ENCODE measurements at regions not wholly inside any gene's neighbourhood (a gene's known extent, or its start where the extent isn't known, plus 50 kb on each side); places are given as distances from the start of the nearest gene placed in this dataset.

- CTCF ChIA-PET: no interaction called here
- ATAC-seq (no peak), DNase-seq (ENCODE audit: low read depth, low spot score) (no peak)
- TF ChIP-seq FOSL1 (IDR thresholded peaks at IDR 0.05; ENCODE audit: low read depth): no peak
- no peak for TF ChIP-seq EZH2 (IDR thresholded peaks at IDR 0.05)
- TF ChIP-seq RAD21 (IDR thresholded peaks at IDR 0.05; ENCODE audit: low read depth): no peak
- no peak for TF ChIP-seq SP1 (IDR thresholded peaks at IDR 0.05; ENCODE audit: low read depth)
- TF ChIP-seq CTCF (IDR thresholded peaks at IDR 0.05 in 2 of 3, conservative IDR thresholded peaks at IDR 0.05 in 1 of 3; ENCODE audit: borderline replicate concordance in 1 of 3, insufficient read depth in 1 of 3, low read depth in 2 of 3, low read length in 2 of 3): no peak
- no peak for TF ChIP-seq JUND (IDR thresholded peaks at IDR 0.05)
- no peak for TF ChIP-seq TCF7L2 (IDR thresholded peaks at IDR 0.05; ENCODE audit: borderline replicate concordance, extremely low read depth, insufficient read depth, insufficient read length)
- TF ChIP-seq ZNF274 (IDR thresholded peaks at IDR 0.05; ENCODE audit: low read depth, low read length): no peak
- no peak for TF ChIP-seq CBX3 (IDR thresholded peaks at IDR 0.05; ENCODE audit: low read depth)
- TF ChIP-seq SIN3A (IDR thresholded peaks at IDR 0.05; ENCODE audit: low read depth): no peak
- TF ChIP-seq SRF (IDR thresholded peaks at IDR 0.05; ENCODE audit: low read depth): no peak
- TF ChIP-seq ZFX (IDR thresholded peaks at IDR 0.05): no peak
- TF ChIP-seq, protein P1, sequence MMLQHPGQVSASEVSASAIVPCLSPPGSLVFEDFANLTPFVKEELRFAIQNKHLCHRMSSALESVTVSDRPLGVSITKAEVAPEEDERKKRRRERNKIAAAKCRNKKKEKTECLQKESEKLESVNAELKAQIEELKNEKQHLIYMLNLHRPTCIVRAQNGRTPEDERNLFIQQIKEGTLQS (IDR thresholded peaks at IDR 0.05): no peak
- TF ChIP-seq MAX (IDR thresholded peaks at IDR 0.05): no peak
- TF ChIP-seq YY1 (IDR thresholded peaks at IDR 0.05; ENCODE audit: extremely low read depth, insufficient replicate concordance, low read depth, low read length): no peak
- TF ChIP-seq POLR2A (IDR thresholded peaks at IDR 0.05; ENCODE audit: borderline replicate concordance, extremely low read depth, insufficient read depth, insufficient read length): no peak
- no peaks in the 10 kb centered on the region for H3K36me3 ChIP-seq (ENCODE audit: control insufficient read depth in 1 of 2, insufficient read depth in 2 of 2, low read length in 2 of 2)
- intact Hi-C loops (cut with micrococcal nuclease): no loop called here
- no peaks in the 10 kb centered on the region for H3K4me1 ChIP-seq (ENCODE audit: control insufficient read depth in 1 of 2, insufficient read depth in 2 of 2, low read length in 2 of 2)
- no TSS peak for BruUV-seq (replicated peaks)
- POLR2A ChIA-PET: no interaction called here
- no peak overlapping the region for H3K4me3 ChIP-seq (replicated peaks in 1 of 2; ENCODE audit: low read depth in 1 of 2, low read length in 2 of 2)
- no peaks in the 10 kb centered on the region for H3K79me2 ChIP-seq (ENCODE audit: insufficient read depth, low read length)
- no peaks in the 10 kb centered on the region for H3K9me2 ChIP-seq (ENCODE audit: insufficient read depth)
- no peaks in the 10 kb centered on the region for H4K20me1 ChIP-seq (ENCODE audit: insufficient read depth)
- H3K4me2 ChIP-seq (ENCODE audit: low read length): no peak overlapping the region
- no peak overlapping the region for H2AFZ ChIP-seq (ENCODE audit: low read depth, low read length, poor library complexity, severe bottlenecking)
- peaks cover 13% of the 10 kb centered on the region; the same call in 1 of the 2 replicates for H3K27me3 ChIP-seq (ENCODE audit: insufficient read depth, low read length)
- H3K9ac ChIP-seq (ENCODE audit: low read length): no peak overlapping the region
- no peak overlapping the region for H3K27ac ChIP-seq (ENCODE audit: low read depth, low read length)
- RAD21 ChIA-PET (ENCODE audit: low non-redundant PET in 1 of 2, low total read pairs in 2 of 2, uncharacterized antibody in 2 of 2, unreplicated experiment in 2 of 2): interaction anchor here in 1 of 2 experiments (0.7 kb wide), 1 partner anchor 1778 kb away, joined by 3 read pairs; no protein-coding TSS in a partner anchor
- no peaks in the 10 kb centered on the region for H3K9me3 ChIP-seq (ENCODE audit: control insufficient read depth in 1 of 2, insufficient read depth in 1 of 2, low read depth in 1 of 2, low read length in 2 of 2)
Measured at GRCh38 chr2:2732331-2733119, 401.4 kb upstream of the MYT1L start.

All from HCT116 (cell line).